ENCODE measurements at regions not wholly inside any gene's neighbourhood (a gene's known extent, or its start where the extent isn't known, plus 50 kb on each side); places are given as distances from the start of the nearest gene placed in this dataset.

GRCh38 chr6:113065611-113066010, 718.5 kb downstream of the RFPL4B start:
- no peak for TF ChIP-seq REST (IDR thresholded peaks at IDR 0.05; ENCODE audit: insufficient read depth in 1 of 2, low read depth in 2 of 2, low read length in 2 of 2)
- 0 out of 2 replicates have a peak, but pooled peaks have one; percentile 35 for TF ChIP-seq POLR2AphosphoS5 (IDR thresholded peaks at IDR 0.05; ENCODE audit: low read depth, low read length)
- no peak for TF ChIP-seq TAF1 (IDR thresholded peaks at IDR 0.05; ENCODE audit: borderline replicate concordance, insufficient read depth, low read length)
- TF ChIP-seq SIN3A (IDR thresholded peaks at IDR 0.05; ENCODE audit: borderline replicate concordance, insufficient read depth, low read length): no peak
- TF ChIP-seq FOXP2 (optimal IDR thresholded peaks at IDR 0.05; ENCODE audit: borderline replicate concordance, extremely low read depth, extremely low read length, insufficient read depth): no peak
